ENCODE measurements at regions not wholly inside any gene's neighbourhood (a gene's known extent, or its start where the extent isn't known, plus 50 kb on each side); places are given as distances from the start of the nearest gene placed in this dataset.

DNA sequence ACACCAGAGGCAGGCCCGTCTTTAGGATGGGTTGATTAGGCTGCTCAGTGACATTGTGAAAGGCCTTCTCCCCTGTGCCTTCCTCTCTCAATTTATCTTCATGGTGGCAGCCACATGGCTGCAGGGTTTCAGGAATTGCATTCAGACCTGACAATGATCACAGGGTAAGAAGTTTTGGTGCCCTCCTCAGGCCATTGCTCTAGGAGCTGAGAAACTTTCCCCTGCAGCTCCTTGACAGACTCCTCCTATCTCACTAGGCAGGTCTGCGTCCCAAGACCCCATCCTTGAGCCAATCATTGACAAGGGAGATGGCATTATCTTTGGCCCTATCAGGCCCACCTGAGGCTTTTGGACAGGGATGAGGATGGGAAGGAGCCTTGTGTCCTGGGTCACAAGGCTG lies 57.4 kb upstream of the ANO4 start:
- no peak overlapping the region for H3K18ac ChIP-seq (ENCODE audit: low read depth in 1 of 2, low read length in 2 of 2)
- no peak overlapping the region for H3K4me3 ChIP-seq (ENCODE audit: insufficient read depth in 1 of 2, low read depth in 1 of 2, low read length in 2 of 2)
- H3K9me3 ChIP-seq (ENCODE audit: control insufficient read depth, low read length): no peaks in the 10 kb centered on the region
- H3K36me3 ChIP-seq (ENCODE audit: control insufficient read depth in 1 of 2, insufficient read depth in 2 of 2, low read depth in 1 of 2, low read length in 2 of 2): no peaks in the 10 kb centered on the region
- no peak overlapping the region for H4K91ac ChIP-seq (ENCODE audit: low read length)
- no peak overlapping the region for H3K9ac ChIP-seq (ENCODE audit: low read length)
- H2AK5ac ChIP-seq (ENCODE audit: low read length, severe bottlenecking): no peak overlapping the region
- H3K4ac ChIP-seq (ENCODE audit: low read depth in 1 of 2, low read length in 2 of 2): no peak overlapping the region
- H3K79me1 ChIP-seq (replicated peaks; ENCODE audit: low read length, poor library complexity, severe bottlenecking): no peaks in the 10 kb centered on the region
- H3K23ac ChIP-seq (ENCODE audit: low read length in 2 of 2): no peak overlapping the region
- no peak overlapping the region for H2AFZ ChIP-seq (ENCODE audit: low read depth, low read length)
- no peak overlapping the region for H2BK15ac ChIP-seq (ENCODE audit: low read depth, poor library complexity, severe bottlenecking)
- H3K27ac ChIP-seq (ENCODE audit: low read length, poor library complexity, severe bottlenecking): no peak overlapping the region
- peaks cover 13 to 18% of the 10 kb centered on the region in 2 experiments for H3K27me3 ChIP-seq (ENCODE audit: control insufficient read depth in 1 of 2, insufficient read depth in 1 of 2, low read length in 2 of 2)
- DNase-seq: no peak
- no peaks in the 10 kb centered on the region for H3K4me1 ChIP-seq (ENCODE audit: control insufficient read depth, insufficient read depth, low read depth, low read length)
- H4K8ac ChIP-seq (ENCODE audit: low read length): no peak overlapping the region
- no peak overlapping the region for H3K14ac ChIP-seq (ENCODE audit: low read length in 2 of 2)
- H2BK12ac ChIP-seq (ENCODE audit: low read length in 2 of 2): no peak overlapping the region
- WGBS: 89% methylated on average over 2 of the region's 2 CpGs
- no peak overlapping the region for H3K4me2 ChIP-seq (ENCODE audit: low read length, poor library complexity, severe bottlenecking)
- H2BK5ac ChIP-seq (ENCODE audit: low read depth, low read length, poor library complexity, severe bottlenecking): peak overlapping the region; percentile 48
- H2BK120ac ChIP-seq (ENCODE audit: low read depth, low read length): no peak overlapping the region

DNA sequence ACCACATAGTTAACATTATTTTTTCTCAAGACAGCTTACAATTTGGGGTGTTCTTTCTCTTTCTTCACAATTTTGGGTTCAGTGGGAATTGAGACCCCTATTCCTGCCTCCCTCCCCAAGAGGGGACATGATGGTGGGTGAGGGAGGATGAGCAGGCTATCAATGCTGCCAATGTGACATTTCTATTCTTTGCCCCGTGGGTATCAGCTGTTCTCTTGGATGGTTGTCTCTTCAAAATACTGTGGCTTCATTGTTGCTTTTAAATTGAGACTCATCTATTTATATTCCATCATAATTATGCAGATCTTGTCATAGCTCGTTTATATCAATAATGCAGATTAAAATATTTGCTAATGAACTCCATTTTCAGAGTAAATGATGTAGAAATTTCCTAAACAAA lies 56.5 kb upstream of the ANO4 start:
- no peak overlapping the region for H3K14ac ChIP-seq (ENCODE audit: low read length in 2 of 2)
- H3K4ac ChIP-seq (ENCODE audit: low read depth in 1 of 2, low read length in 2 of 2): no peak overlapping the region
- no peak overlapping the region for H2BK15ac ChIP-seq (ENCODE audit: low read depth, poor library complexity, severe bottlenecking)
- H3K4me1 ChIP-seq (ENCODE audit: control insufficient read depth, insufficient read depth, low read depth, low read length): no peaks in the 10 kb centered on the region
- no peaks in the 10 kb centered on the region for H3K36me3 ChIP-seq (ENCODE audit: control insufficient read depth in 1 of 2, insufficient read depth in 2 of 2, low read depth in 1 of 2, low read length in 2 of 2)
- no peak overlapping the region for H3K4me2 ChIP-seq (ENCODE audit: low read length, poor library complexity, severe bottlenecking)
- no peak overlapping the region for H3K4me3 ChIP-seq (ENCODE audit: insufficient read depth in 1 of 2, low read depth in 1 of 2, low read length in 2 of 2)
- no peak overlapping the region for H2AFZ ChIP-seq (ENCODE audit: low read depth, low read length)
- DNase-seq: no peak
- no peak overlapping the region for H3K18ac ChIP-seq (ENCODE audit: low read depth in 1 of 2, low read length in 2 of 2)
- no peak overlapping the region for H2BK12ac ChIP-seq (ENCODE audit: low read length in 2 of 2)
- H2BK5ac ChIP-seq (ENCODE audit: low read depth, low read length, poor library complexity, severe bottlenecking): no peak overlapping the region
- no peaks in the 10 kb centered on the region for H3K79me1 ChIP-seq (replicated peaks; ENCODE audit: low read length, poor library complexity, severe bottlenecking)
- no peak overlapping the region for H2BK120ac ChIP-seq (ENCODE audit: low read depth, low read length)
- peaks cover 5 to 18% of the 10 kb centered on the region in 2 experiments for H3K27me3 ChIP-seq (ENCODE audit: control insufficient read depth in 1 of 2, insufficient read depth in 1 of 2, low read length in 2 of 2)
- WGBS: no CpG with 5 or more reads among the region's 2 CpGs
- H2AK5ac ChIP-seq (ENCODE audit: low read length, severe bottlenecking): no peak overlapping the region
- H3K23ac ChIP-seq (ENCODE audit: low read length in 2 of 2): no peak overlapping the region
- H4K91ac ChIP-seq (ENCODE audit: low read length): no peak overlapping the region
- H4K8ac ChIP-seq (ENCODE audit: low read length): no peak overlapping the region
- no peak overlapping the region for H3K9ac ChIP-seq (ENCODE audit: low read length)
- no peak overlapping the region for H3K27ac ChIP-seq (ENCODE audit: low read length, poor library complexity, severe bottlenecking)
- no peaks in the 10 kb centered on the region for H3K9me3 ChIP-seq (ENCODE audit: control insufficient read depth, low read length)

DNA sequence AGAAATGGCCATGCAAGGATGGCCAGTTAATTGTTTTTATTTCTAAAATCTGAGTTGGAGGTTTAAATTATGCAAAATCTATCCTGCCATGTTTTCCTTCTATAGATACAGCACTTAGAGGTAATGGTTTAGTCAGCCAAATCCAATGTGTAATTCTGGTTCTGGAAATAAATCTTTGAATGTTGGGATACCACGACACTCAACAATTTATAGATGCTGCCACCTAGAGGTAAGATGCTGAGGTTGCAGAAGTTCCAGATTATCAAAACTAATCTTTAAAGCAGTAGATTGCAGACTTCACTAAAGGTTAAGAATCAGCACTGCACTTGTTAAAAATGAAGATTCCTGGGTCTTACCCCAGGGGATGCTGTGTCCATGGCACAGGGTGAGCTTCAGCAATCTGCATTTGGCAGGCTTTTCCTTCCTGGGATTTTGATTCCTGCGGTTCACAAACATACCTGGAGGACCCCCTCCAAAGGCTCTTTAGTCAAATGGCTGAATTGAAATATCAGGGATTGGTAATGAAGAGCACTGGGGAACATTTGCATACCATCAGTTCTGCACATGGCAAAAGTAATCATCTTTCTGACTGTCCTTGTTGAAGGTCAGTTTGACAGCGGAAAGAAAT lies 53.4 kb upstream of the ANO4 start:
- DNase-seq: peak; percentile 54

DNA sequence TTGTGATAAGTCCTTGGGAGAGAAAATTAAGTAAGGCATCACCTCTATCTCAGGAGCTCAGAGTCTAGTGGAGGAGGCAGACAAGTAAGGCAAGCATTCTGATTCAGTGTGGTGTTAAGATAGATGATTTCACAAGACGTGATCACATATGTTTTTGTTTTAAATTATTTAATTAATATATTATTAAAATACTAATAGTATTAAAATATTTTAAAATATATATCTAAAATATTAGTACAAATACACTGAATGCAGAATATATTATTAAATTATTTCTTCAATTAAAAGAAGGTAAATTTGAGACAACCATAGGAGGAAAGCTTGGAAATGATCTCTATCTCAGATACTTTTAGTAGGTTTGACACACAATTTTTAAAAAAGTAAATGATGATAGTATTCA lies 51.5 kb upstream of the ANO4 start:
- no peak overlapping the region for H2AFZ ChIP-seq (ENCODE audit: low read depth, low read length)
- WGBS: no CpG with 5 or more reads among the region's 1 CpG
- H4K91ac ChIP-seq (ENCODE audit: low read length): no peak overlapping the region
- no peak overlapping the region for H3K18ac ChIP-seq (ENCODE audit: low read depth in 1 of 2, low read length in 2 of 2)
- no peak overlapping the region for H3K4me3 ChIP-seq (ENCODE audit: insufficient read depth in 1 of 2, low read depth in 1 of 2, low read length in 2 of 2)
- H3K23ac ChIP-seq (ENCODE audit: low read length in 2 of 2): no peak overlapping the region
- no peak overlapping the region for H2BK120ac ChIP-seq (ENCODE audit: low read depth, low read length)
- no peak overlapping the region for H2BK5ac ChIP-seq (ENCODE audit: low read depth, low read length, poor library complexity, severe bottlenecking)
- H2AK5ac ChIP-seq (ENCODE audit: low read length, severe bottlenecking): no peak overlapping the region
- H3K27ac ChIP-seq (ENCODE audit: low read length, poor library complexity, severe bottlenecking): no peak overlapping the region
- H4K8ac ChIP-seq (ENCODE audit: low read length): no peak overlapping the region
- H3K27me3 ChIP-seq (ENCODE audit: control insufficient read depth in 1 of 2, insufficient read depth in 1 of 2, low read length in 2 of 2): no peaks in the 10 kb centered on the region
- H3K36me3 ChIP-seq (ENCODE audit: control insufficient read depth in 1 of 2, insufficient read depth in 2 of 2, low read depth in 1 of 2, low read length in 2 of 2): no peaks in the 10 kb centered on the region
- H3K9ac ChIP-seq (ENCODE audit: low read length): no peak overlapping the region
- H3K14ac ChIP-seq (ENCODE audit: low read length in 2 of 2): no peak overlapping the region
- H3K4me1 ChIP-seq (ENCODE audit: control insufficient read depth, insufficient read depth, low read depth, low read length): no peaks in the 10 kb centered on the region
- no peak for DNase-seq
- no peaks in the 10 kb centered on the region for H3K9me3 ChIP-seq (ENCODE audit: control insufficient read depth, low read length)
- H3K4me2 ChIP-seq (ENCODE audit: low read length, poor library complexity, severe bottlenecking): no peak overlapping the region
- no peaks in the 10 kb centered on the region for H3K79me1 ChIP-seq (replicated peaks; ENCODE audit: low read length, poor library complexity, severe bottlenecking)
- H3K4ac ChIP-seq (ENCODE audit: low read depth in 1 of 2, low read length in 2 of 2): no peak overlapping the region
- H2BK12ac ChIP-seq (ENCODE audit: low read length in 2 of 2): no peak overlapping the region
- no peak overlapping the region for H2BK15ac ChIP-seq (ENCODE audit: low read depth, poor library complexity, severe bottlenecking)

More for the DNA sequence above, 53.4 kb upstream of the ANO4 start:
- Histone ChIP-seq H4K8ac (ENCODE audit: low read length) (no peak overlapping the region), H3K4me1 (ENCODE audit: control insufficient read depth, insufficient read depth, low read depth, low read length) (no peaks in the 10 kb centered on the region), H3K4me2 (ENCODE audit: low read length, poor library complexity, severe bottlenecking) (no peak overlapping the region), H2AK5ac (ENCODE audit: low read length, severe bottlenecking) (no peak overlapping the region), H3K27ac (ENCODE audit: low read length, poor library complexity, severe bottlenecking) (no peak overlapping the region), H2BK120ac (ENCODE audit: low read depth, low read length) (no peak overlapping the region), H3K27me3 (ENCODE audit: control insufficient read depth in 1 of 2, insufficient read depth in 1 of 2, low read length in 2 of 2) (peaks cover 0 to 9% of the 10 kb centered on the region in 2 experiments), H3K4ac (ENCODE audit: low read depth in 1 of 2, low read length in 2 of 2) (no peak overlapping the region), H3K9ac (ENCODE audit: low read length) (no peak overlapping the region), H3K14ac (ENCODE audit: low read length in 2 of 2) (no peak overlapping the region), H2BK15ac (ENCODE audit: low read depth, poor library complexity, severe bottlenecking) (no peak overlapping the region), H3K23ac (ENCODE audit: low read length in 2 of 2) (no peak overlapping the region), H2AFZ (ENCODE audit: low read depth, low read length) (no peak overlapping the region), H3K36me3 (ENCODE audit: control insufficient read depth in 1 of 2, insufficient read depth in 2 of 2, low read depth in 1 of 2, low read length in 2 of 2) (no peaks in the 10 kb centered on the region), H3K18ac (ENCODE audit: low read depth in 1 of 2, low read length in 2 of 2) (no peak overlapping the region), H2BK12ac (ENCODE audit: low read length in 2 of 2) (no peak overlapping the region), H3K4me3 (ENCODE audit: insufficient read depth in 1 of 2, low read depth in 1 of 2, low read length in 2 of 2) (no peak overlapping the region), H4K91ac (ENCODE audit: low read length) (no peak overlapping the region), H3K9me3 (ENCODE audit: control insufficient read depth, low read length) (no peaks in the 10 kb centered on the region), H2BK5ac (ENCODE audit: low read depth, low read length, poor library complexity, severe bottlenecking) (no peak overlapping the region), H3K79me1 (replicated peaks; ENCODE audit: low read length, poor library complexity, severe bottlenecking) (no peaks in the 10 kb centered on the region)
- 71% methylated on average over 3 of the region's 3 CpGs for WGBS
